Body of pancreas (tissue), 4 donors: ENCODE measurements at regions not wholly inside any gene's neighbourhood (a gene's known extent, or its start where the extent isn't known, plus 50 kb on each side); places are given as distances from the start of the nearest gene placed in this dataset.

Experiments used
- POLR2A ChIP-seq, 3 donors: fragments of 450-650 bp; IDR thresholded peaks; one replicate each; pipeline ENCODE4 v1.6.1; 2016; ENCODE audit warnings: antibody characterized with exemption in 3 of 3, mild to moderate bottlenecking in 2 of 3
- TF ChIP-seq, protein P1 (sequence below), 7 experiments: fragments of 450-650 bp in 4 of 7; fragments of 200-600 bp in 3 of 7; sonication (generic) in 3 of 7; IDR thresholded peaks; one replicate each; pipeline ENCODE4 v1.5.1; 2016 to 2019; ENCODE audit warnings: antibody characterized with exemption in 7 of 7

DNA sequence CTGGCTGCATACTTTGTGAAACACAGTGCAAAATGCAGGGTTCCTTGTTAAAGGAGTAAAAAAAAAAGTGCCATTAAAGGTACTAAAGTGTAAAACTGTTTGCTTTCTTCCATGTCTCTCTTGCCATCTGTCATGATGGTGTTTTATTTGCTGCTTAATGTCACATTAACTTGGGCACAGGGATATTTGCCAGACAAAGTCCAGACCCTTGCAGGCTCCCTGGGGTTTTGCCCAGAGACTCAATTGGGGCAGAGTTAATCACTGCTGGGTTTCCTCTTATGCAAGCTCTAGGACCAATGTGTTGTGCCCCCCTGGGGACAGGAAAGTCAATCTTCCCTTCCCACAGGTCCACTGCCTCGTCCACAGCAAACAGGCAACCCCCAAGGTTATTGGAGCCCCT is 274.3 kb upstream of the SGCD start:
- TF ChIP-seq POLR2A (IDR thresholded peaks at IDR 0.05) = no peak
- TF ChIP-seq, protein P1, sequence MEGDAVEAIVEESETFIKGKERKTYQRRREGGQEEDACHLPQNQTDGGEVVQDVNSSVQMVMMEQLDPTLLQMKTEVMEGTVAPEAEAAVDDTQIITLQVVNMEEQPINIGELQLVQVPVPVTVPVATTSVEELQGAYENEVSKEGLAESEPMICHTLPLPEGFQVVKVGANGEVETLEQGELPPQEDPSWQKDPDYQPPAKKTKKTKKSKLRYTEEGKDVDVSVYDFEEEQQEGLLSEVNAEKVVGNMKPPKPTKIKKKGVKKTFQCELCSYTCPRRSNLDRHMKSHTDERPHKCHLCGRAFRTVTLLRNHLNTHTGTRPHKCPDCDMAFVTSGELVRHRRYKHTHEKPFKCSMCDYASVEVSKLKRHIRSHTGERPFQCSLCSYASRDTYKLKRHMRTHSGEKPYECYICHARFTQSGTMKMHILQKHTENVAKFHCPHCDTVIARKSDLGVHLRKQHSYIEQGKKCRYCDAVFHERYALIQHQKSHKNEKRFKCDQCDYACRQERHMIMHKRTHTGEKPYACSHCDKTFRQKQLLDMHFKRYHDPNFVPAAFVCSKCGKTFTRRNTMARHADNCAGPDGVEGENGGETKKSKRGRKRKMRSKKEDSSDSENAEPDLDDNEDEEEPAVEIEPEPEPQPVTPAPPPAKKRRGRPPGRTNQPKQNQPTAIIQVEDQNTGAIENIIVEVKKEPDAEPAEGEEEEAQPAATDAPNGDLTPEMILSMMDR (IDR thresholded peaks at IDR 0.05) = no peak
